Pulmonary artery endothelial cell (primary cell): ENCODE measurements at regions not wholly inside any gene's neighbourhood (a gene's known extent, or its start where the extent isn't known, plus 50 kb on each side); places are given as distances from the start of the nearest gene placed in this dataset.
"Not testable (repeated sequence)": the region's sequence is repeated elsewhere in the genome, so short reads cannot be mapped to it uniquely, and the experiment has no call there.

Experiments
- DNase-seq: peaks from one replicate; pipeline ENCODE4 v3.0.0-alpha.2; 2011; ENCODE audit warnings: low read depth, low spot score

- no peak for DNase-seq
These were observed 521.8 kb downstream of the KCNJ2 start for GRCh38 chr17:70691150-70691549.

- no peak for DNase-seq
These were observed 530.1 kb downstream of the KCNJ2 start for GRCh38 chr17:70699408-70699807.

GRCh38 chr17:70702683-70703255 lies 533.4 kb downstream of the KCNJ2 start:
- no peak for DNase-seq

GRCh38 chr17:70709596-70709995 lies 540.3 kb downstream of the KCNJ2 start:
- no peak for DNase-seq

- DNase-seq = no peak
These were observed 544.4 kb downstream of the KCNJ2 start for GRCh38 chr17:70713694-70714093.

- DNase-seq = no peak
These were observed 547.2 kb downstream of the KCNJ2 start for GRCh38 chr17:70716551-70716950.

GRCh38 chr17:70717042-70717441 lies 547.7 kb downstream of the KCNJ2 start:
- no peak for DNase-seq

GRCh38 chr17:70736375-70736957 lies 567.1 kb downstream of the KCNJ2 start:
- no peak for DNase-seq

GRCh38 chr17:70739065-70739464 lies 569.7 kb downstream of the KCNJ2 start:
- no peak for DNase-seq

- DNase-seq = not testable (repeated sequence)
These were observed 577.2 kb downstream of the KCNJ2 start for GRCh38 chr17:70746574-70746973.

- no peak for DNase-seq
These were observed 581.7 kb downstream of the KCNJ2 start for GRCh38 chr17:70750983-70751382.

GRCh38 chr17:70752461-70752860 lies 583.1 kb downstream of the KCNJ2 start:
- DNase-seq = not testable (repeated sequence)

GRCh38 chr17:70752966-70753467 lies 583.7 kb downstream of the KCNJ2 start:
- no peak for DNase-seq

- no peak for DNase-seq
These were observed 593.7 kb downstream of the KCNJ2 start for GRCh38 chr17:70763018-70763417.

- DNase-seq = no peak
These were observed 597.9 kb downstream of the KCNJ2 start for GRCh38 chr17:70767102-70767701.

GRCh38 chr17:70769956-70770355 lies 600.6 kb downstream of the KCNJ2 start:
- DNase-seq = no peak

- no peak for DNase-seq
These were observed 602.6 kb downstream of the KCNJ2 start for GRCh38 chr17:70771804-70772386.

GRCh38 chr17:70772761-70773160 lies 603.4 kb downstream of the KCNJ2 start:
- DNase-seq = no peak

- DNase-seq = no peak
These were observed 603.9 kb downstream of the KCNJ2 start for GRCh38 chr17:70773258-70773657.

GRCh38 chr17:70774339-70775117 lies 605.2 kb downstream of the KCNJ2 start:
- no peak for DNase-seq

- no peak for DNase-seq
These were observed 606.3 kb downstream of the KCNJ2 start for GRCh38 chr17:70775679-70776078.

GRCh38 chr17:70776441-70776840 lies 607.1 kb downstream of the KCNJ2 start:
- no peak for DNase-seq
